T-helper 9 cell (primary cell): ENCODE measurements at regions not wholly inside any gene's neighbourhood (a gene's known extent, or its start where the extent isn't known, plus 50 kb on each side); places are given as distances from the start of the nearest gene placed in this dataset.

Experiments used
- DNase-seq: peaks from one replicate; pipeline ENCODE4 v3.0.0-alpha.2; 2020

GRCh38 chr1:221801773-221802516 is 60.1 kb upstream of the DUSP10 start:
- DNase-seq = no peak

DNA sequence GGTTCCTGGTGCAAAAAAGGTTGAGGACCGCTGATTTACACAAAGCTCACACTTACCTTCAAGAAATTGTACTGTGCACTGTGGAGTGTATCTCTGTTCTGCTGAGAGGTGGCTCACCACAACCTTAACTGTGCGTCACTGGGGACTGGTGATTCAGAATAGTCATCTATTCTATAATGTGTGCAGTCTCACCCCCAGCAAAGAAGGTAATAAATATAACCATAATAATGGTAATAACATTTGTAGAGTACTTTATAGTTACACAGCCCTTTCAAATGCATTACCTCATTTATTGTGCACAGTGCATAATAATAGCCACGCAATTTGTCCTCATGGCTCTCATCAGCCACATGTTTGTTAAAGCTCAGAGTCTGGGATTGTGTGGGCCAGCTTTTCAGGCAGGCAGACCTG is 59.4 kb upstream of the DUSP10 start:
- no peak for DNase-seq

DNA sequence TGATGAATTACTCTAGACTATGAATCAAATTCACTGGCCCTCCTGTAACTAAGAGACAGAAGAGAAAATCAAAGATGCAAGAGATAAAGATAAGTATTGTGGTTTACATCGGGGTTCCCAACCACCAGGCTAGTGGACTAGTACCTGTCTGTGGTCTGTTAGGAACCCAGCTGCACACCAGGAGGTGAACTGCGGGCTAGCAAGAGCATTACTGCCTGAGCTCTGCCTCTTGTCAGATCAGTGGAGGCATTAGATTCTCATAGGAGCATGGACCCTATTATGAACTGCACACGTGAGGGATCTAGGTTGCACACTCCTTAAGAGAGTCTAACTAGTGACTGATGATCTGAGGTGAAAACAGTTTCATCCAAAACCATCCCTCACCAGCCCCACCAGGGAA is 58.9 kb upstream of the DUSP10 start:
- DNase-seq = no peak

DNA sequence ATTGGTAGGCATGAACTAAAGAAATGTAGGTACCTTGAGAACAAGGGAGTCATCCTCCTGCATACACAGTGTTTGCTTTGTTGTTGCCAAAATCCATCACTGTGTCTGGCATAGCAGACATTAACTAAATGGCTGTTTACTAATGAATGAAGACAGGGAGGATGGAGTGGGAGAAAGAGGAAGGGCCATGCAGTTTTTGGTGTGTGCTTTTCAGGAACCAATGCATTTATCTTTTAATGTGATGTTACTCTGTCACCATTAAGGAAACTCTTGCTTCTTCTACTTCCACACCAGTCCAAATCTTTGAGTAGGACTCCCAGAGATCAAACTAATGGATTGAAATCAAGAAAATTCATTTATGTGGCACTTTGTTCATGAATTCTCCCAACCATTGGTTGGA is 55.6 kb upstream of the DUSP10 start:
- DNase-seq = no peak

DNA sequence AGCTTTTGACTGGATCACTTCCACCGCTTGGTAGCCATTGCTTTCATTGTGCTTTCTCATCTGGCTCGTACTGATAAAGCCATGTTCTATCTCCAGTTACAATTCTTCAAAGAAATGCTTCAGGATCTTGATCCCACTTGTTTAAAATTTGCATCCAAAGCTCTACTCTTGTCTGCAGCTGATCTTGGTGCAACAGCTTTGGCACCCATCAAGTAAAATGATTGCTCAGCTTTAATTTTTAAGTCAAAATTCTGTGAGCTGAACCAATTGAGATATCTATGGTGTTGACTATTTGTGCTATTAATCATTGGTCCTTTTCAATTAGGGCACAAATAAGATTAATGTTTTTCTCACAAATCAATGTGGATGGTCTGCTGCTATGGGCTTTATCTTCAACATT is 54.8 kb upstream of the DUSP10 start:
- DNase-seq = no peak

DNA sequence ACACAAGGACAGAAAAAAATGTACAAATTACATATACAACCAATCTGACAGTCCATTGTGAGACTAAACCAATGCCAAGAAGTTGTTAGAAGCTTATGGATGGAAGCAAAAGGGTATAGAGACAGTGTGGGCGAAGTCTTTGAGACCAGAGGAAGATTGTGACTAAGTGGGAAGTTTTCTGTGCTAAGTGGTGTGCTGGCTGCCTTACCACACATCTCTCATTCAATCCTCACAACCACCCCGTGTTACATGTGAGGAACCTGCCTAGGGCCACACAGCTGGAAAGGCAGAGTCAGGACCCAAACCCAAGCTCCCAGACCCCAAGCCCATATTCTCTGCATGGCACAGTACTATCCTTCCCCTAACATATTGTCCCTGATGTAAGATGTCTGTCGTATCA is 53.5 kb upstream of the DUSP10 start:
- DNase-seq = no peak

GRCh38 chr1:221794935-221795334 is 53.0 kb upstream of the DUSP10 start:
- DNase-seq = no peak

- no peak for DNase-seq
Measured at GRCh38 chr1:221794079-221794670, 52.3 kb upstream of the DUSP10 start.

- DNase-seq = no peak
Measured at GRCh38 chr1:221793439-221794078, 51.7 kb upstream of the DUSP10 start.

- no peak for DNase-seq
Measured at GRCh38 chr1:221791846-221792245, 50.0 kb upstream of the DUSP10 start.
